ENCODE measurements at regions not wholly inside any gene's neighbourhood (a gene's known extent, or its start where the extent isn't known, plus 50 kb on each side); places are given as distances from the start of the nearest gene placed in this dataset.

GRCh38 chr2:239473211-239473805, 72.5 kb upstream of the HDAC4 start:
- DNase-seq = no peak

GRCh38 chr2:239472235-239472775, 71.5 kb upstream of the HDAC4 start:
- DNase-seq = no peak

GRCh38 chr2:239471011-239471792, 70.4 kb upstream of the HDAC4 start:
- DNase-seq = no peak

GRCh38 chr2:239470151-239470900, 69.5 kb upstream of the HDAC4 start:
- no peak for DNase-seq

GRCh38 chr2:239469106-239469960, 68.5 kb upstream of the HDAC4 start:
- no peak for DNase-seq

GRCh38 chr2:239468491-239469105, 67.8 kb upstream of the HDAC4 start:
- no peak for DNase-seq

DNA sequence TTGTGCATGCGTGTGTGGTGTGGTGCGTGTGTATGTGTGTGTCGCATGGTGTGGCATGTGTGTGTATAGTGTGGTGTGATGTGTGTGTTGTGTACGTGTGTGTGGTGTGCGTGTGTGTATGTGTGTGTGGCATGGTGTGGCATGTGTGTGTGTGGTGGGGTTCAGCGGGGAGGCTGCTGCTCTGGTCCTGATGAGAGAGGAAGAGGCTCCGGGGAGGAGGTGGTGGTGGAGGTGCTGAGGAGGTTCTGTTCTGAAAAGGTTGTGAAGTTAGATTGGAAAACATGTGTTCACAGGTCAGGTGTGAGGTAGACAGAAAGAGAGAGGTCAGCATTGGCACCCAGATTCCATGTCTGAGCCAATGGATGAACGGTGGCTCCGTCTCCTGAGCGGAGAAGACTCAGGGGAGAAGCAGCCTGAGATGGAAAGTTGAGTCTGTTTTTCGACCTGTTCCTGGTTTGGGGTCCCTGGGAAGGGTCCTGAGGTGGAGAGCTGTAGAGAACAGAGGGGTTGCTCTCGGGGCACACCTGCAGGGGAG, 67.2 kb upstream of the HDAC4 start:
- DNase-seq = no peak

DNA sequence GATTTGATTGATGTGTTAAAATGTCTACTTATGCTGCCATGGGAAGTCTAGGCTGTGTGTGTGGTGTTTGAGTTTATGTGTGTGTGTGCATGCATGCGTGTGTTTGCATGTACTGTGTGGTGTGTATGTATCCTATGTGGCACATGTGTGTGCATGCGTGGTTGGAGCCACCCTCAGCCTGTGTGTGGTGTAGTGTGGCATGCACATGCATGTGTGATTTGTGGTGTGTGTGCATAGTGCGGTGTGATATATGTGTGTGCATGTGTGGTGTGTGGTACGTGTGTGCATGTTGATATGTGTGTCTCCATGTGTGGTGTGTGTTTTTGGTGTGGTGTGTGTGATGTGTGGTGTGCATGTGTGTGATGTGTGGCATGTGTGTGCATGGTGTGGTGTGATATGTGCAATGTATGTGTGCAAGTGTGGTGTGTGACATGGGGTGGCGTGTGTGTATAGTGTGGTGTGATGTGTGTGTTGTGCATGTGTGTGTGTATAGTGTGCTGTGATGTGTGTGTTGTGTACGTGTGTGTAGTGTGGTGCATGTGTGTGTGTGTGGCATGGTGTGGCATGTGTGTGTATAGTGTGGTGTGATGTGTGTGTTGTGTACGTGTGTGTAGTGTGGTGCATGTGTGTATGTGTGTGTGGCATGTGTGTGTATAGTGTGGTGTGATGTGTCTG, 66.6 kb upstream of the HDAC4 start:
- no peak for DNase-seq

DNA sequence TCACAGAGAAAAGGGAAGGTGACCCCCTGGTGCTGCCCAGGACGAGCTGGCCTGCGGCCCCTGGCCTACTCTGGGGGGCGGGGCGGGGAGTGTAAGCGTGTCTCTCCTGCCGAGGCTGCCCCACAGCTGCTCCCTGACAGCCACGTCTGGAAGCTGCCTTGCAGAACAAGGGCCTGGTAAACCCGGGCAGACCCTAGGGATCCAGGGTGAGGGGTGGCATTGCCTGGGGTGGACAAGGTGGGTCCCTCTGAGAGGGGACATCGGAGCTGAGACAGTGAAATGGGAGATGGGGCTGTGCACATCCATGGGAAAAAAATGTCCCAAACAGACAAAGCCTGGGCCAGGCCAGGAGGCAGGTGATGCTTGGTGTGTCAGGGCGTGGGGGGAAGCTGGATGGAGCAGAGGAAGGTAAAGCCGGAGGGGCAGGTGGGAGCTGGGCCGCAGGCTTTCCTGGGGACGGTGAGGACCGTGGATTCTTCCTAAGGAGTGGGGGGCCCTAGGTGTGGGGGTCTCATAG, 66.0 kb upstream of the HDAC4 start:
- DNase-seq = no peak

GRCh38 chr2:239466061-239466754, 65.4 kb upstream of the HDAC4 start:
- DNase-seq = no peak

DNA sequence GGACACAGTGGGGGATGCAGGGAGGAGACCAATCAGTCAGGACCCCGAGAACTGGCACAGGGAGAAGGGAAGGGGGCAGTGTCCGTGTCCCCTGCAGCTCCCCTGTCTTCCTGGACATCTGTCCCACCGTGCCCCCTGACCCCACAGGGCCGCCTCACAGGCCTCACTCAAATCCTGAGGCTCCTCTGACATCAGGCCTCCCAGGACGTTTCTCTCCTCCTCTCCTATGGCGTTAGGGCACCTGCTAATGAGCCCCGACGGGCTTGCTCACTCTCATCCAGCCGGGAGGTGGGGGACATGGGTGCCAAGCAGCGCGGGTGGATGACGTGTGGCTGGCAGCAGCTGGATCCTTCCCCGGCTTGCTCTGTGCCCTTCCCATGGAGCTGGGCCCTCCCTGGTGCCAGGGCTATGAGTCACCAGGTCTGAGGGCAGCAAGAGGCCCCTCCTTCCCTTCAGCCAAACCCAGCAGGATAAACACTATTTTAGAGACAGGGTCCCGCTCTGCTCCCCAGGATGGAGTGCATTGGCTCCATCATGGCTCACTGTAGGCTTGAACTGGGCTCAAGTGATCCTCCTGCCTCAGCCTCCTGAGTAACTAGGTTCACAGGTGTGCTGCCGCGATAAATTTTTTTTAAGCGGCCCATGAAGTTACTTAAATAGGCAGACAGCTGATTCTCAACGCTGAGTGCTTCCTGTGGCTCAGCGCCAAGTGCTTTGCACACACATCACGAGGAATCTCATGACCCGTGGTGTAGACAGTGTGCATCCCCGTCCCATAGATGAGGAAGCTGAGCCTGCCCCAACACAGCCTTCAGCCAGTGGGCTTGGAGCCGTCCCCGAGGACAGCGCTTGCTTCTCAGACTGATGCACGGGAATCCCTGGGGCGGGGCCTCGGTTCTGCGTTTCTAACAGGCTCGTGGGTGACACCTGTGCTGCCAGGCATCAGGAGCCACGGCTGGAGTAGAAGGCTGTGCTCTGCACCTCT, 64.5 kb upstream of the HDAC4 start:
- peak; percentile 33 for DNase-seq

DNA sequence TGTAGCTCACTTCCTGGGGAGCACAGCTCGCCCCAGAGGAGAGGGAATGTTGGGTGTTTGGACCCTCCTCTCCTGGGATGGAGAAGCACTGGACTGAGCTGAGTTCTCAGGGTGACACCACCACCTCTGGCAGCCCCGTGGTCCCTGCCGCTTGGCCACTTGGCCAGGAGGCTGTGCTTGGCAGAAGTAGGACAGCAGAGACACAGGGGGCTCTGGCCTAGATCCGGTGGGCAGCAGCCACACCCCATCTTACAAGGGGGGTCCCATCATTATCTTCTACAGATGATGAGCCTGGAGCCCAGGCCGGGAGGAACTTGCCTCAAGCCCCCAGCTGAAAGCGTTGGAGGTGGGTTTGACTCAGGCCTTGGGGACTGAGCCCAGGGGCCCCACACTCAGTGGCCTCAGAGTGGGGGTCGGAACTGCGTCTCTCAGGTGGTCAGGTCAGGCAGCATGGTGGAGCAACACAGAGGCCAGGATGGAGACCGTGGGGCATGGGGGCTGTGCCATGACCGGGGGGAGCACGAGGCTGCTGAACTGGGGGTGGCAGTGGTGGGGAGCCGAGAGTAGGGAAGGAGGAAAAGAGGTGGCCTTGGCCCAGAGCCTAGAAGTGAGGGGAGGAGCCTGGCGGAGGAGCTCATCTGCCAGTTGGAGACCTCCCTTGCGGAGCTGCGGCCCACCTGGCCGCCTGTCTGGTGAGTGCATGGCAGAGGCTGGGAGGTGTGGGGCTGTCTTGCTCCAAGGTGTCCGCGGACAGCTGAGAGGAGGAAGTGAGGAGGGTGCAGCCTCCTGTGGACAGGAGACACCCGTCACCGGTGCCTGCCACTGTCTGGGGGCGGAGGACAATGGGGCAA, 63.6 kb upstream of the HDAC4 start:
- no peak for DNase-seq

- DNase-seq = no peak
Measured at GRCh38 chr2:239463541-239464165, 62.8 kb upstream of the HDAC4 start.

DNA sequence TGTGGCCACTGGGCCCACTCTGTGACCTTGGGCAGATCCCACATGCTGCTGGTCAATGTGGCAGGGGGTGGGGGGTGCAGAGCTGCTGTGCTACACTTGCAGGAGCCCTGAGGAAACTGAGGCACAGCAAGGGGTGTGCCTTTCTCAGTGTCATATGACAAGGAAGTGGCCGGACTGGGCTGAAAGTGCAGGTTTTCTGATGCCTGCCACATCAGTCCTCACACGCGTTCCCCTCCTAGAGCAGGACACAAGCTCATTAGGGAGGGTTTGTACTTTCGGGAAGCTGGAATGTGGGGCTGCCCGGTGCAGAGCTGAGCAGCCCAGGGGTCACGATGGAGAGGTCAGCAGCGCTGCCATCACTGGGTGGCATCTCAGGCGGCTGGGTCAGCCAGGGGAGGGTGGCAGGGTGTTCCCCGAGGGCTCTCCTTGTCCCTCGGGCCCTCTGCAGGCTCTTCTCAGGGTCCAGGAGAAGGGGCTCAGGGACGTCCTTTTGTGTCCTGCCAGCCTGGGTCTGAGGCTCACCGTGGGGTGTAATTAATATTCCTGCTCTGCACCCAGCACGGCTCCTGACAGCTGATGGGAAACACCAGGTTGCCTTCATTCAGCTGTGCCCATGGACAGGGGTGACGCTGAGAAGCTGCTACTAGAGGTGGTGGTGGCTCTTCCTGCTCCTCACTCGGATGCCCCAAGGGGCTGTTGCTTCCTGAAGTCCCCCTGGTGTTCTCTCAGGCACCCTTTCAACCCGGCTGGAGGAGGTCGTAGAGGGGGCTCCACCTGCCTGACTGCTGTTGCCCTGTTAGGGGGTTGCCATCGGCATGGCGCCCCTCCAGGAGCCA, 62.1 kb upstream of the HDAC4 start:
- no peak for DNase-seq

DNA sequence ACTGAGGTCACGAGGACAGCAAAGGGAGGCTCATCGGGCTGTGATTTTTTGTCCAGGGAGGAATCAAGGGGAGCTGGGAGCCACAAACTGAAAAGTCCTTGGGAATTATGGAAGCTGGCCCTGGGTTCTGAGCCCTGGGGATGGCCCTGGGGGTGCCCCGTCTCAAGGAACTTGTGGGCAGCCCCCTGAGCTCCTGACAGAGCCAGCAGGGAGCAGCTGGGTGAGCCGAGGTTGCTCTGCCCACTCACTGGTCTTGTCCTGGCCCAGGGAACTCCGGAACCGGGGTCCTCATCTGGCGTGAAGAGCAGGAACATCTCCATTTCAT, 61.3 kb upstream of the HDAC4 start:
- DNase-seq = no peak

GRCh38 chr2:239461291-239462190, 60.7 kb upstream of the HDAC4 start:
- DNase-seq = no peak

Measured in hematopoietic multipotent progenitor cell treated with erythropoietin and hydrocortisone succinate and interleukin-3 and kit ligand, for 4 days (in vitro differentiated cells).